HepG2 (cell line): ENCODE measurements at regions not wholly inside any gene's neighbourhood (a gene's known extent, or its start where the extent isn't known, plus 50 kb on each side); places are given as distances from the start of the nearest gene placed in this dataset.

Experiments used
- ATF1 ChIP-seq: IDR thresholded peaks from 2 replicates; pipeline ENCODE4 v1.6.1; 2016; ENCODE audit warnings: mild to moderate bottlenecking, control low read depth
- BCL3 ChIP-seq: sonication (generic); formaldehyde crosslinking; IDR thresholded peaks from 2 replicates; pipeline ENCODE4 v1.5.1; 2020; ENCODE audit warnings: mild to moderate bottlenecking, missing genetic modification reagents, moderate library complexity
- CEBPG ChIP-seq: IDR thresholded peaks from 2 replicates; pipeline ENCODE4 v1.6.1; 2016
- ELF1 ChIP-seq: sonication (generic); formaldehyde crosslinking; IDR thresholded peaks from 2 replicates; pipeline ENCODE4 v1.4.0; 2020; ENCODE audit warnings: missing genetic modification reagents
- FOXO1 ChIP-seq: sonication (generic); formaldehyde crosslinking; IDR thresholded peaks from 2 replicates; pipeline ENCODE4 v1.4.0; 2020; ENCODE audit warnings: missing genetic modification reagents
- HMGA1 ChIP-seq: sonication (generic); formaldehyde crosslinking; conservative IDR thresholded peaks from 2 replicates; pipeline ENCODE4 v1.4.0; 2020; ENCODE audit warnings: missing genetic modification reagents
- IKZF5 ChIP-seq: IDR thresholded peaks from 2 replicates; pipeline ENCODE4 v1.6.1; 2018; ENCODE audit warnings: missing genetic modification reagents, mild to moderate bottlenecking, missing compliant biosample characterization
- KMT2A ChIP-seq: sonication (generic); formaldehyde crosslinking; IDR thresholded peaks from 2 replicates; pipeline ENCODE4 v1.4.0; 2020; ENCODE audit warnings: missing genetic modification reagents
- MATR3 ChIP-seq: sonication (generic); formaldehyde crosslinking; IDR thresholded peaks from 2 replicates; pipeline ENCODE4 v1.4.0; 2020; ENCODE audit warnings: missing genetic modification reagents
- NFIC ChIP-seq: IDR thresholded peaks from 2 replicates; pipeline ENCODE4 v1.6.1; 2012; ENCODE audit warnings: mild to moderate bottlenecking, low read length, inconsistent platforms
- PAX8 ChIP-seq: sonication (generic); formaldehyde crosslinking; IDR thresholded peaks from 2 replicates; pipeline ENCODE4 v1.8.0; 2022; ENCODE audit warnings: mild to moderate bottlenecking, missing genetic modification reagents, borderline replicate concordance
- POGZ ChIP-seq: sonication (generic); formaldehyde crosslinking; IDR thresholded peaks from 2 replicates; pipeline ENCODE4 v1.4.0; 2020; ENCODE audit warnings: mild to moderate bottlenecking, missing genetic modification reagents
- RFXANK ChIP-seq: IDR thresholded peaks from 2 replicates; pipeline ENCODE4 v1.6.1; 2016
- ZBTB39 ChIP-seq: sonication (generic); formaldehyde crosslinking; IDR thresholded peaks from 2 replicates; pipeline ENCODE4 v1.5.0; 2020; ENCODE audit warnings: missing genetic modification reagents
- ZNF564 ChIP-seq: sonication (generic); formaldehyde crosslinking; IDR thresholded peaks from 2 replicates; pipeline ENCODE4 v1.8.1; 2023; ENCODE audit warnings: mild to moderate bottlenecking, missing genetic modification reagents
- ZNF646 ChIP-seq: sonication (generic); formaldehyde crosslinking; IDR thresholded peaks from 2 replicates; pipeline ENCODE4 v1.9.0; 2021; ENCODE audit warnings: mild to moderate bottlenecking, missing genetic modification reagents
- ZNF800 ChIP-seq: sonication (generic); formaldehyde crosslinking; IDR thresholded peaks from 2 replicates; pipeline ENCODE4 v1.4.0; 2020; ENCODE audit warnings: missing genetic modification reagents

GRCh38 chr20:50434653-50435396 is 75.4 kb upstream of the PTPN1 start (continued):
- TF ChIP-seq ZNF800 (CRISPR knock-in tag) (no peak), ZBTB39 (CRISPR knock-in tag) (peak; percentile 59; the same call in 1 of the 2 replicates), ZNF564 (CRISPR knock-in tag) (0 out of 2 replicates have a peak, but pooled peaks have one; percentile 27), ATF1 (CRISPR knock-in tag) (0 out of 2 replicates have a peak, but pooled peaks have one; percentile 31), FOXO1 (CRISPR knock-in tag) (0 out of 2 replicates have a peak, but pooled peaks have one; percentile 26), RFXANK (0 out of 2 replicates have a peak, but pooled peaks have one; percentile 50), BCL3 (CRISPR knock-in tag) (no peak), ELF1 (peak; percentile 24; the same call in 1 of the 2 replicates), KMT2A (CRISPR knock-in tag) (peak; percentile 32; the same call in 1 of the 2 replicates), PAX8 (CRISPR knock-in tag) (0 out of 2 replicates have a peak, but pooled peaks have one; percentile 59), IKZF5 (CRISPR knock-in tag) (0 out of 2 replicates have a peak, but pooled peaks have one; percentile 20), CEBPG (CRISPR knock-in tag) (peak; percentile 64), NFIC (peak; percentile 50; the same call in 1 of the 2 replicates), HMGA1 (CRISPR knock-in tag) (no peak), POGZ (CRISPR knock-in tag) (peak; percentile 31; the same call in 1 of the 2 replicates), MATR3 (CRISPR knock-in tag) (no peak), ZNF646 (CRISPR knock-in tag) (peak; percentile 13; the same call in 1 of the 2 replicates)
